Right lobe of liver (tissue), 4 donors: ENCODE measurements at regions not wholly inside any gene's neighbourhood (a gene's known extent, or its start where the extent isn't known, plus 50 kb on each side); places are given as distances from the start of the nearest gene placed in this dataset.

Experiments
- CTCF ChIP-seq, 4 donors: fragments of 200-600 bp in 3 of 4; fragments of 450-650 bp in 1 of 4; IDR thresholded peaks; one replicate each; pipeline versions ENCODE4 v1.5.1 to v1.8.0; 2016 to 2022; ENCODE audit warnings: antibody characterized with exemption in 4 of 4, mild to moderate bottlenecking in 2 of 4
- POLR2A ChIP-seq: fragments of 450-650 bp; IDR thresholded peaks from one replicate; pipeline ENCODE4 v1.6.1; 2017; ENCODE audit warnings: antibody characterized with exemption, mild to moderate bottlenecking
- donor health status: DM: no; HTN: no; CAD: no.
- donor health status: DM: no; HTN: no; CAD: no.
- donor health status: DM: no; HTN: yes; CAD: no.

DNA sequence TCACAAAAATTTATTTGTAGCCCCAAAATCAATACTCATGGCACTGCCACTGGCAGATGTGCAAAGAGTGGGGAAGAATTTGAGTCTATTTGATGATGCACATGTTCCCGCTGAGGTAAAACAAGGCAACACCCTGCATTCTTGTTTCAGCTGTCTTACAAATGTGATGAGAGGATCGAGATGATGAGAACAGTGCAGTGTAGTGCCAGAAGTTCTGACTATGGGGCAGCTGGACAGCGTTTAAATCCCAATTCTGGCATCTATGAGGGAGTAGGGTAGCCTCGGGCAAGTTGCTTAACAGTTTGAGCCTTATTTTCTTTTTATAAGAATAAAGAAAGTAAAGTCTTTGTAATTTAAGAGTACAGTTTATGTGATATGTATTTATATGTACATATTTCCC is 296.7 kb upstream of the FKBP1C start:
- TF ChIP-seq CTCF (IDR thresholded peaks at IDR 0.05), result no peak
- no peak for TF ChIP-seq POLR2A
